Heart right ventricle (tissue), 16 donors: ENCODE measurements at regions not wholly inside any gene's neighbourhood (a gene's known extent, or its start where the extent isn't known, plus 50 kb on each side); places are given as distances from the start of the nearest gene placed in this dataset.

Experiments
- ATAC-seq, 8 donors: fragments of 200-7000 bp; cut with Tn5 transposase; one replicate each; pipeline ENCODE4 v1.9.1; 2020; ENCODE audit warnings: mild to moderate bottlenecking in 8 of 8, moderate library complexity in 8 of 8, moderate number of reproducible peaks in 1 of 8
- DNase-seq, 2 donors: peaks; one replicate each; pipeline ENCODE4 v3.0.0-alpha.2; 2020
- H3K27ac ChIP-seq, 10 donors: fragments of 200-600 bp; sonication (generic) in 2 of 10; one replicate each; pipeline versions ENCODE4 v1.5.0 to v1.8.0; 2020 to 2022; ENCODE audit warnings: mild to moderate bottlenecking in 3 of 10
- H3K27me3 ChIP-seq, 7 donors: fragments of 200-600 bp; one replicate each; pipeline ENCODE4 v1.8.0; 2021 to 2022; ENCODE audit warnings: mild to moderate bottlenecking in 2 of 7
- H3K36me3 ChIP-seq, 9 donors: fragments of 200-600 bp; sonication (generic) in 1 of 9; one replicate each; pipeline versions ENCODE4 v1.5.0 to v1.8.0; 2020 to 2022; ENCODE audit warnings: mild to moderate bottlenecking in 2 of 9
- H3K4me1 ChIP-seq, 9 donors: fragments of 200-600 bp; sonication (generic) in 1 of 9; one replicate each; pipeline versions ENCODE4 v1.5.0 to v1.8.0; 2020 to 2022; ENCODE audit warnings: mild to moderate bottlenecking in 4 of 9
- H3K4me3 ChIP-seq, 10 donors: fragments of 200-600 bp; sonication (generic) in 2 of 10; one replicate each; pipeline versions ENCODE4 v1.5.0 to v1.8.0; 2020 to 2022; ENCODE audit warnings: mild to moderate bottlenecking in 7 of 10, moderate library complexity in 2 of 10
- H3K9me3 ChIP-seq, 11 donors: fragments of 200-600 bp in 10 of 11; sonication (generic) in 2 of 11; one replicate each; pipeline versions ENCODE4 v1.5.0 to v1.8.0; 2013 to 2022; ENCODE audit warnings: mild to moderate bottlenecking in 2 of 11, control low read depth in 1 of 11, moderate library complexity in 1 of 11
- WGBS, 2 donors: extraction: QIAGEN DNeasy Blood & Tissue Kit; methylation state at CpG; one replicate each; pipeline ENCODE4 v1.1.7; 2013; ENCODE audit warnings: inconsistent platforms in 1 of 2; 5-methylcytosine and 5-hydroxymethylcytosine counted together
- intact Hi-C, 10 donors: fragments of 100-400 bp; cut with DNase I; formaldehyde crosslinking; loops; one replicate each; pipeline versions ENCODE4 v1.11.1 to v1.14.2; 2022
- TF ChIP-seq, protein P1 (sequence below), 9 donors: fragments of 200-600 bp; sonication (generic) in 2 of 9; IDR thresholded peaks; one replicate each; pipeline versions ENCODE4 v1.5.0 to v1.8.0; 2021 to 2022; ENCODE audit warnings: antibody characterized with exemption in 9 of 9, mild to moderate bottlenecking in 5 of 9, moderate library complexity in 1 of 9
- donor health status: Arrhythmogenic right ventricular cardiomyopathy.
- donor health status: ischemic (EF 13 %, LVEDD 7.1; RV severe dilation, severe dysfunction).
- donor health status: healthy with polysubstance abuse.
- donor health status: DM: no; HTN: yes; CAD: no.
- donor health status: DM: no; HTN: no; CAD: no.
- donor health status: ischemic (EF 25% LVEDD 6.9; RV normal size, moderate dysfunction).
- donor health status: ischemic (EF 25% LVEDD 5.7; RV mildly dilated, moderate dysfunction).
- donor health status: healthy.
- donor health status: DM: yes; HTN: yes; CAD: no.
- donor health status: Ischemic cardiomyopathy.
- donor health status: ischemic (EF 35%, LVEDD 5.7; RV mildly dilated, moderate dysfunction).
- donor health status: nonischemic (EF 11% LVEDD 7.7; RV severe dilation, severe dysfunction).
- donor health status: DM: yes; HTN: yes; CAD: no.
- donor health status: PGD.
- donor health status: ischemic (EF 29% LVEDD 5.4; RV normal size, mild dysfunction).
- donor health status: nonischemic (EF 23%, LVEDD 6.1; RV moderate dilation, normal function).

DNA sequence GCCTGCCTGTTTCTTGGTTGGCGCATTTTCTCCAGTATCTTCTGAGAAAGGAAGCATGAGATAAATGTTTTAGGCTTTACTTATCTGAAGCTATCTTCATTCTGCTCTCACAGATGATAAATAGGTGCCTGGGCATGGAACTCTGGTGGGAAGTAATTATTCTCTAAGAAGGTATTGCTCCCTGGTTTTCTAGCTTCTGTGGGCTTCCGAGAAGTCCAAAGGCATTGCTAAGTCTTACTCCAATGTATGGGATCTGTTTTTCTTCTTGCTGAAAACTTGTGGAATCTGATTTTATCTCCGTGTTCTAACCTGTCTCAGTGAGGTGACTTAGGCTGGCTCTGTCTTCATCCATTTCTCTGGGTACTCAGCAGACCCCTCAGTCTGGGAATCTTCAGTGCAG is 224.4 kb upstream of the HS6ST1 start:
- no peak for ATAC-seq
- WGBS, 2 donors, result 94 to 95% methylated on average over 3 of the region's 3 CpGs
- H3K4me3 ChIP-seq, result no peak overlapping the region
- intact Hi-C loops, result no loop called here
- H3K9me3 ChIP-seq, result no peaks in the 10 kb centered on the region
- no peak overlapping the region for H3K27ac ChIP-seq
- peaks cover 0 to 3% (median 0%) of the 10 kb centered on the region in 9 donors for H3K4me1 ChIP-seq
- TF ChIP-seq, protein P1, sequence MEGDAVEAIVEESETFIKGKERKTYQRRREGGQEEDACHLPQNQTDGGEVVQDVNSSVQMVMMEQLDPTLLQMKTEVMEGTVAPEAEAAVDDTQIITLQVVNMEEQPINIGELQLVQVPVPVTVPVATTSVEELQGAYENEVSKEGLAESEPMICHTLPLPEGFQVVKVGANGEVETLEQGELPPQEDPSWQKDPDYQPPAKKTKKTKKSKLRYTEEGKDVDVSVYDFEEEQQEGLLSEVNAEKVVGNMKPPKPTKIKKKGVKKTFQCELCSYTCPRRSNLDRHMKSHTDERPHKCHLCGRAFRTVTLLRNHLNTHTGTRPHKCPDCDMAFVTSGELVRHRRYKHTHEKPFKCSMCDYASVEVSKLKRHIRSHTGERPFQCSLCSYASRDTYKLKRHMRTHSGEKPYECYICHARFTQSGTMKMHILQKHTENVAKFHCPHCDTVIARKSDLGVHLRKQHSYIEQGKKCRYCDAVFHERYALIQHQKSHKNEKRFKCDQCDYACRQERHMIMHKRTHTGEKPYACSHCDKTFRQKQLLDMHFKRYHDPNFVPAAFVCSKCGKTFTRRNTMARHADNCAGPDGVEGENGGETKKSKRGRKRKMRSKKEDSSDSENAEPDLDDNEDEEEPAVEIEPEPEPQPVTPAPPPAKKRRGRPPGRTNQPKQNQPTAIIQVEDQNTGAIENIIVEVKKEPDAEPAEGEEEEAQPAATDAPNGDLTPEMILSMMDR (IDR thresholded peaks at IDR 0.05), result no peak
- no peaks in the 10 kb centered on the region for H3K36me3 ChIP-seq
- H3K27me3 ChIP-seq, result no peaks in the 10 kb centered on the region
- DNase-seq, result no peak

DNA sequence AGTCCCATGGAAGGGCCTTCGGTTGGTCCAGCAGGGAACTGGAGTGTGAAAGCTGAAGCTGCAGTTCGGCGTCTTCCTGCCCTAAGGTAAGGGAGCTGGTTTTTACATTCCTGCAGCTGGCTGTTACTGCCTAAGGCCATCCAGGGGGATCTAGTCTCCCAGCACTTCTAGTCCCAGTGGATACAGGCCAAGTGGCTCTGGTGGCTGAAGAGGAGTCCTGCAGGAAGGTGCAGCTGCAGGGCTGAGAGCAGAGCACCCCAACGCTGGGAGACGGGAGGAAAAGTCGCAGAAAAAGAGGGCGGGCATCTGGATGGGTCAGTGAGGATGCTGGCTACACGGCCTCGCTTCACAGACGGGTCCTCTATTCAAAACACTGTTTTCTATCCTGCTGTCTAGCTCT is 225.0 kb upstream of the HS6ST1 start:
- TF ChIP-seq, protein P1 (IDR thresholded peaks at IDR 0.05), result no peak
- Histone ChIP-seq H3K27ac (no peak overlapping the region), H3K4me1 (peaks cover 0 to 3% (median 0%) of the 10 kb centered on the region in 9 donors), H3K36me3 (no peaks in the 10 kb centered on the region), H3K4me3 (no peak overlapping the region), H3K27me3 (no peaks in the 10 kb centered on the region), H3K9me3 (no peaks in the 10 kb centered on the region)
- intact Hi-C loops, result no loop called here
- no peak for DNase-seq
- 83 to 88% methylated on average over 10 of the region's 10 CpGs for WGBS, 2 donors
- no peak for ATAC-seq

DNA sequence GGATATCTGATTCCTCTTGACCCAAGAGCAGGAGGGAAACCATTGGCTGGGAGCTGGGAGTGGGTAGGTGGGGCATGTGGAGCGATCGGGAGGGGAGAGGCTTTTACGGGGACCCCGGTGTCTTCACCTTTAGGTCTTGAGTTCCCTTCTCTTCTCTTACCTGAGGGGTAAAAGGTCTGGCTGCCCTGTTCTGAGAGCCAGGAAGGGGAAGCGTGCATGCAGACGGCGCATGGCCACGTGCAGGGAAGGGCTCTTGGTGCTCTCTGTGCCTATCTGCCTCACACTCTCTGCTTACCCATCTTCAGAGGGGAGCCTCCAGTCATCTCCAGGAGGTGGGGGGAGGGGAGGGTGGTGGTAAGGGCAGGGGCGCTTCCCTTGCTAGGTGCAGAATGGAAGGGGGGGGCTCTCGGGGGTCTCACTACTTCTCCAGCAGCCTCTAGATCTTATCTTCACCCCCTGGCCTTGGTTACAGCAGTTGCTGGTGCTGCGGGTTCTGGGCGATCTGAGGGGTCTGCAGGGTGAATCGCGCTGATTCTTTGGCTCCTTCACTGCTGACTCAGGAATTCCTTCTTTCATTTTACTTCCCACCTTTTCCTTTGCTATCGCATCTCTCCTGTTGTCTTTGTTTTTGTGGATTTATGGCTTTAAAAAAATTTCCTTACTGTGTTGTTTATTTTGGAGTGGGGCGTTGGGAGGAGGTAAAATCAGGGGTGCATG is 225.8 kb upstream of the HS6ST1 start:
- 78 to 85% methylated on average over 16 of the region's 16 CpGs for WGBS, 2 donors
- intact Hi-C loops, result no loop called here
- H3K9me3 ChIP-seq, result no peaks in the 10 kb centered on the region
- TF ChIP-seq, protein P1 (IDR thresholded peaks at IDR 0.05), result no peak
- H3K36me3 ChIP-seq, result no peaks in the 10 kb centered on the region
- ATAC-seq (no peak), DNase-seq (no peak)
- H3K4me3 ChIP-seq, result no peak overlapping the region
- no peak overlapping the region for H3K27ac ChIP-seq
- no peaks in the 10 kb centered on the region for H3K27me3 ChIP-seq
- H3K4me1 ChIP-seq, result peaks cover 0 to 3% (median 0%) of the 10 kb centered on the region in 9 donors

DNA sequence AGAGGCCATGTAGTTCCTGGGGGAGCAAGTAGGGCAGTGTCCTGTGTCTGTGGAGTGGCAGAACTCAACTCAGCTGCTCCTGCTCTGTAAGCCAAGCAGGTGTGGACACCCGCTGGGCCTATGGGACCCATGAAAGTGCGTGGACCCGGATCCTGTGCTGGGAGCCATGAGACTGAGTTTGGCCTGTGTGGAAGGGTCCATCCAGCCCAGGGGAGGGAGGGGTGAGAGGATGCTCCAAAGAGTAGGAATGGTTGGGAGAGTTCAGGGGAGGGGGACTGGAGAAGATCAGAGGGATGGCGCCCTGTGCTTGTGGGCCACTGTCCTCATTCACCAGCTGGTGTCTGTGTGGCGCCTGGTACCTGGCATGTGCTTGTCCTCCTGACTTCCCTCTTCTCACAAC is 226.4 kb upstream of the HS6ST1 start:
- peaks cover 0 to 3% (median 0%) of the 10 kb centered on the region in 9 donors for H3K4me1 ChIP-seq

More for the DNA sequence above, 226.4 kb upstream of the HS6ST1 start:
- Histone ChIP-seq H3K9me3 (no peaks in the 10 kb centered on the region), H3K27ac (no peak overlapping the region), H3K36me3 (no peaks in the 10 kb centered on the region), H3K27me3 (no peaks in the 10 kb centered on the region), H3K4me3 (no peak overlapping the region)
- 94 to 95% methylated on average over 5 of the region's 5 CpGs for WGBS, 2 donors
- DNase-seq, result no peak
- TF ChIP-seq, protein P1 (IDR thresholded peaks at IDR 0.05), result no peak
- no peak for ATAC-seq
- intact Hi-C loops, result no loop called here
